ENCODE measurements at regions not wholly inside any gene's neighbourhood (a gene's known extent, or its start where the extent isn't known, plus 50 kb on each side); places are given as distances from the start of the nearest gene placed in this dataset.

DNA sequence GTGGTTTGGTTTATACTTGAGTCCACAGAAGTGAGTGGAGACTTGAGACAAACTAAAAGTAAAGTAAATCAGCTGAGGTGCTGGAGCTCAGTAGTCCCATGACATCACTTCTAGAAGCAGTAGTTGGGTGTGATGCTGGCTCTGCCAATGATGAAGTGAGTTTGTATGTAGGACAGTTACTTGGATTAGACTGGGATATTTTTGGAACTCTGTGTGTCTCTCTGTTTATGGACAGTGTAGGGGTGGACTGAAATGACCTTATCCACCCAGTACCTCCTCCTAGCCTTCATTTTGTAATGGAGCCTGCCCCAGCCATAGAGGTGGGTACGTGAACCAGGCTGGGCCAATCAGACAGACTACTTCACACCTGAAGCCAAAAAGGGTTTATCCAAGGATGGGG is 52.2 kb downstream of the POLR1D start:
- DNase-seq: no peak

DNA sequence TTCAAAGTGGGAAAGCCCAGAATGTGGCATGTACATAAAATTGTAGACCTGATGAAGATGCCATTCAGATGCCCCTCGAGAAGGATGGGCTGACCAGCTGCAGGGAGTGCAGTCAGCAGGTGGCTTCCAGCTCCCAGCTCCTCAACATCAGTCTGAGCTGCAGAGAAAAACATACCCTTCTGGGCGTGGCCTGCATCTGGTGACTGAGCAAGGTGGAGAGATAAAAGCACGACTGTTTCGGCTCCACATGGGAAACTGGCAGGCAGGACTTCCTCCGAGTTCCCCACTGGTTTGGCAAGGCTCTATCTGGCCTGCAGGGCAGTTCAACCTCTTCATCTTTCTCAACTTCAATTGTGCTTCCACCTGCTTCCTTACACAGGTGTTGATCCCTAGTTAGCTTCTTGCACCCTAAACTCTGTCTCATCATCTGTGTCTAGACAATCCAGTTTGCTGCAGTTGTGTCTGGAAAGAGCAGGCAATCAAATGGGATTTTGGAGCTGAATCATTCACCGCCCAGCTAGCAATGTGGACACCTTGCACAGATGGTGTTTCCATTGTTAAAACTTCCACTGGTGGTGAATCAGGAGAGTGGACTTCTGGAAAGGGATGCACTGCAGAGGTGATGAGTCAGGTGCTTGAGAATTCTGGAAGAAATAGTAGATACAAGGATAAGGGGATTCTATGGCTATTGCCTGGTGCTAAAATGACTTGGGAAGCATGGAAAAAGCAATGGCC is 56.8 kb downstream of the POLR1D start:
- no peak for DNase-seq

DNA sequence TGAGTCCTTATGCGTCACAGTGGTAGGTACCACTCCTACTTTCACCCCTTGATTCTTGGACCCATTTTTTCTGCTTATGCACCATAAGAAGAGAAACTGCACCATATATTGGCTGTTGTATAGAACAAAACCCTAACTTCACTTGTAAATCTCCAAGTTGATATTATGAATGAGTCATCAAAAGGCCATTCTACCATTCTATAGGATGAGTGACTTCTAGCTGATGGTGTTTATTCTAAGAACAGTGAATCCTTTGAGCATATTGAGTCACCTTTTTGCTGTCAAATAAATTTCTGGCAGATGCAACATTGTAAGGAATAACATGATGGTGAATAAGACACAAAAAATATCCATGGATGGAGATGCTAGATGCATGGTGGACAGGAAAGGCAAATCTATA is 57.7 kb downstream of the POLR1D start:
- no peak for DNase-seq

DNA sequence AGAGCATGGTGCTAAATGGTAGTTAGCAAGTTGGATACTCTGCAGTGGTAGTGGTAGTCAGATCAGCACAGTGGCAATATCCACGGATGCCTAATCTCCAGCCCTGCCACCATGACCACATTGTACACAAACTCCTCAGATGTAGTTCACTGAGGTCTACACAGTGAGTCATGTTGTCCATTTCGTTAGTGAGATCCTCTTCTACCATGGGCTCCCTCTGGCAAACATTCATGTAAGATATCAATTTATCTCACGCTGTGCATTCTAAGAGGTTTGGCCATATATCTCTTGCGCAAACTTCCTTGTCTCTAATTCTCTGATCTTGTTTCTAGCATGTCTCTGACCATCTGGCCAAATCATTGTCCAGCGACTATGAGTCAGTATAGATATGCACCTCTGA is 58.2 kb downstream of the POLR1D start:
- DNase-seq: no peak

DNA sequence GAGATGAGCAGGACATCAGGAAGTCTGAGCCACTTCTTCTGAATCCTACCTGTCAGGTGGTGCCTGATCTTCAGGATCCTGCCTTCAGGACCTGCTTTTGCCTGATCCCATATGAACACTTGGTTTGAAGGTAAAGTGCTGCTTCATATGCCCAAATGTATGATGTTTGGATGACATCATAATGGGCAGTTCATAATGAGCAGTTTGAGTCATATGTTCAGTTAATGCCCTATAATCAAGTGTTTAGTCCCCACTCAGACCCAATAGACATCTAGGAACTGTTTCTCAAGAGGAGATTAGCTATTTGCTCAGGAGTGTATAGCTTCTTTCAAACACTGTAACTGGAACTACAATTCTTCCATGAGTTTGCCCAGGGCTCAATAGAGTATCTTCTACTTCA is 58.8 kb downstream of the POLR1D start:
- no peak for DNase-seq

DNA sequence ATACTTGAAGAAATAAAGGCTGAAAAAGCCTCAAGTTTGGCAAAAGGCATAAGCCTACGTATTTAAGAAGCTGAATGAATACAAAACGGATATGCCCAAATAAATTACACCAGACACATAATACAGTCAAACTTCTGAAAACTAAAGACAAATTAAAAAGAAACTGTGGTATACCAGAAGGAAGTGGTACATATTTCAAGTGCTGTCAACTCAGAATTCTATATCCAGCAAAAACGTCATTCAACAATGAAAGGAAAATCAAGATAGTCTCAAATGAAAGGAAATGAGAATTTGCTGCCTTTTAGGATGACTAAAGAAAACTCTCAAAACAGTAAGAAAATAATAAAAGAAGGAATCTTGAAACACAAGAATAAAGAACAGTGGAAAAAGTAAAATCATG is 69.5 kb downstream of the POLR1D start:
- DNase-seq: no peak

DNA sequence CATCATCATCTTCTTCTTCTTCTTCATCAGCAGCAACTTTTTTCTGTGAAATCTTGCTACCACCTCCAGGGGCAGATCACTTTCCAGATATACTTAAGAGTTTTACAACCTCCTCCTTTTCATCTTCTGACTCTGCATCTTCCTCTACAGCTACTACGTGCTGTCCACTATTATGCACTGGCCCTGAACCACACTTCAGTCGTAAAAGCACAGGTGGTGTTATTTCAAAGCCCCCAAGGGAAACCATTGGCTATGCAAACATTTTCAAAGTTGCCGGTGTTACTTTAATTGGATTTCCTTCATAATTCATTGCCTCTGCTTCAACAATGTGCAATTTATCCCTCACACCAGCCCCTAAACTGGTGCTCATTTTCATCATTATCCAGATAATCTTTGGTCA is 75.0 kb downstream of the POLR1D start:
- DNase-seq: no peak

DNA sequence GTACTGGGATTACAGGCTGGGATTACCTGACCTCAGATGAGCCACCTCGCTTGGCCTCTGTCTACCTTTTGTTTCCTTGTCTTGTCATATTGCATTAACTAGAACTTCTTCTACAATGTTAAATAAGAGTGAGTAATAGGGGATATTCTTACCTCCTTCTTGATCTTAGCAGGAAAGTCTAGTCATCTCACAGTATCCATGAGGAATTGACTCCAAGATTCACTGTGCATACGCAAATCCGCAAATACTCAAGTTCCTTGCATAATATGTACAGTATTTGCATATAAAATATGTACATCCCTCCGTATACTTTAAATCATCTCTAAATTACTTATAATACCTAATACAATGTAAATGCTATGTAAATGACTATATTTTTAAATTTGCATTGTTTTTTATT is 78.3 kb downstream of the POLR1D start:
- DNase-seq: no peak

DNA sequence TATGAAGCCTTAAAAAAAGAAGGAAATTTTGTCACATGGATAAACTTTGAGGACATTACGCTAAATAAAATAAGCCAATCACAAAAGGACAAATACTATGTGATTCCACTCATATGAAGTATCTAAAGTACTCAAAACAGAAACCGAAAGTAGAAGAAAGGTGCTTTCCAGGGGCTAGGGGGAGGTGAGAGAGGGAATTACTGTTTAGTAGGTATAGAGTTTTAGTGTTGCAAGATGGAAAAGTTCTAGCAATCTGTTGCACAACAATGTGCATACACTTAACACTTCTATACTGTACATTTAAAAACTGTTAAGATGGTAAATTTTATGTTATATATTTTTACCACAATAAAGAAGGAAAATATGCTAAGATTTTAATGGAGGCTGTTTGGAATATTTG is 83.0 kb downstream of the POLR1D start:
- no peak for DNase-seq

DNA sequence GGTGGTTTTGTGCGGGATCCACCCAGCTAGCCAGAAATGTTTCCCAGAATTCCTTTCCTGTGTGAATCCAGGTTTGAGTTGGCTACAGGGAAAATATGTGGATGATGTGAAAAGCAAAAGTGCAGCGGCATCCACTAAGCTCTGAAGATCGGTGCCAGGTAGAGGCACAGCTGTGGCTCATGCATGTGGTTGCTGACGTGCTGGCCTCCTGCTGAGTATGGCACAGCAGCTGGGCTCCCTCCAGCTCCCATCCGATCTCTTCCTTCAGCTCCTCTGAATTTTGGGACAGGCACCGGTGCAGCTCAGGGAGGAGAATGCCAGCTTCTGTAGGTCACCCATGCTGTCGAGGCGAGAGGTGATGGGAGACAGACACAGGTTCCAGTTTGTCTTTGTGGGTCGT is 84.0 kb upstream of the GSX1 start:
- no peak for DNase-seq

DNA sequence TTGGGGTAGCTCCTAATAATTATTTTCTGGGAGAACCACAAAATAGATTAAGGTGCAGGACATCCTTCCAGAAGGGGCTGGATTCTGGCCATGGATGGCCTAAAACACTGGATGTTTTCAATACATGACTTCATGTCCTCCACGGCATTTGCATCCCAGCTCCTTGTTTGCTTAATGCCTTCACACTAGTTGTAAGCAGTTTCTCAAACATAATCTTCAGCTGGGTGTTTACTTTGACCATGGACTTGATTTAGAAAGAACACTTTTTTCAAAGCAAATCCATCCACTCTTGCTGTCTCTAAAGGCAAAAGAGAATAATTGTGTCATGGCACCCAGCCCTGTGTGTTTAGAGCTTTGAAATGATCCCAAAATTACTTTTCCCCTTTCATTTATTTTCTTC is 82.5 kb upstream of the GSX1 start:
- DNase-seq: no peak

DNA sequence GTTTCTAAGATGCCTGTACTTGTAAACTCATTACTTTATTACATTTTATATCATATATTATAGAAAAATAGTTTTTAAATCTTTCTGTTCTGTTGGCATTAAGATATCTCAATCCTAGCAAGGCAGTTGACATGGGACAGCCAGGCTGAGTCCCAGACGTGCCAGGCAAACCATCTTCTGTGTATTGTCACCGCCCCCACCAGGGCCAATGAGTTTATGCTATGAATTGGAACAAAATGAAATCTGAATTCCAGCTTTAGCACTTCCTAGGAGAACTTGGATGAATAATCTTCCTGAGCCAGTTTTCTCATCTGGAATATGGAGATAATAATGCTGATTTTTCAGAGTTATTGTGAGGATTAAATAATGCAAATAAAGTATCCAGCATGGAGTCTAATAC is 79.9 kb upstream of the GSX1 start:
- peak; percentile 3 for DNase-seq

DNA sequence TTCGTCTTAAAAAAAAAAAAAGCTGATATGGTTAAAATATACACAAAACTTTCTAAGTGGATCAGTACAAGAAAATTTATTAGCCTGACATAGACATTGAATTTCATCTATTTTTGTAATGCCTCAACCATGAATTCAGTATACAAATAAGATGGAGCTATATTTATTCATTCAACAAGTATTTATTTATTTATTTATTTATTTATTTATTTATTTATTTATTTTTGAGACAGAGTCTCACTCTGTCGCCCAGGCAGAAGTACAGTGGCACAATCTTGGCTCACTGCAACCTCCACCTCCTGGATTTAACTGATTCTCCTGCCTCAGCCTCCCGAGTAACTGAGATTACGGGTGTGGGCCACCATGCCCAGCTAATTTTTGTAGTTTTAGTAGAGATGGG is 78.5 kb upstream of the GSX1 start:
- DNase-seq: no peak

DNA sequence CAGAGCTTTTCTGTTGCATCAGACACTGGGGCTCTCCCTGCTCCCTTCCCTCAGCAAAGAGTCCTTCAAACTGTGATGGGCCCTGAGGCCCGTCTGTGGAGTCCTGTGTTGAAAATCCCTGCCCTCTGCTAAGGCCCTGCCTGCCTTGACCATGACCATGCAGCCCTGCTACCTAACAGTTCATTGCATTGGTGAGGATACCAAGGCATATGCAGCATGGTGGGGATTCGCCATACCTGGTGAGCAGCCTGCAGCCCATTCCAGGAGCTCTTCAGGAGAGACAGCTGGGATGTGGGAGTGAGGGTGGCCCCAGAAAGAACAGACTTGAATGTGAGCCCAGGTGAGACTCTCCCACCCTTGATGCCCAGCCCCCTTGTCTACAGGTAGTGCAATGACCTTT is 70.6 kb upstream of the GSX1 start:
- DNase-seq: no peak

DNA sequence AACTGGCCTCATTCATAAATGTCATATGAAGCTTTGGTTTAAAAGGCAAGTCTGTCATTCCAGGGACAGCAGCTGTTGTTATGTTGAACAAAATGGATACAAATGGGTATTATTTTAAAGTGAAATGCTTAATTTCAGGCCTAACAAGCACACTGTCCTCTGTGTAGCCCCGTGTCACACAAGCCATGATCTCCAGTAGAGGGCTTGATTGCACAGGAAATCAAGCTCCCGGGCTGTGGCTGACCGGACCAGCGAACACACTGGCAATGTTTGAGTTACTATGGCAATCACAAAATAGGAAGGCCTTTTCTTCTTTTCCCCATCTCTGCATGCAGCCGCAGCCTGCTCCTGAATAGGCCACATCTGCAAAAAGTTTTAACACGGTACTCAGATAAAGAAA is 64.0 kb upstream of the GSX1 start:
- no peak for DNase-seq

DNA sequence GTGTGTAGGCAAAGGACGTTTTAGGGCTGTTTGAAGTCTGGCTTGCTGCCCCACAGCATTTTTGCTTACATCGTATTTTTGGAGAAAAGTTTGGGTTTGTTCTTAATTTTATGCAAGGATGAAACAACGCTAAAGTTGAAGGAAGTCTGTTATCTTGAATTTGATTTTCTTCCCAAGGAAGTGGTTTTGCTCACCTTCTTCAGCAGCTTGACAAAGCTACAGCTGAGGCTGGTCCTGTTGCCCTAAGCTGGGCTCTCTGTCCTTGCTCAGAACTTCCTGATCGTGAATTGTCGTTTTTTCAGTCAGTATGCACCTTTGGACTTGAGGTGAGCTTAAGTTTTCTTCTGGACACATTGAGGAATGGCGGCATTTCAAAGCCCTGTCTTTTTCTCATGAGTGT is 62.1 kb upstream of the GSX1 start:
- DNase-seq: no peak
